Mesendoderm (in vitro differentiated cells): ENCODE measurements at regions not wholly inside any gene's neighbourhood (a gene's known extent, or its start where the extent isn't known, plus 50 kb on each side); places are given as distances from the start of the nearest gene placed in this dataset.

ENCODE experiments used
- DNase-seq: peaks from one replicate; pipeline ENCODE4 v3.0.0; 2013
- H2AK5ac ChIP-seq: 2 replicates; pipeline ENCODE4 v1.6.1; 2013; ENCODE audit warnings: low read length, inconsistent platforms
- H2BK120ac ChIP-seq: 2 replicates; pipeline ENCODE4 v1.6.1; 2013; ENCODE audit warnings: low read depth, mild to moderate bottlenecking, low read length, moderate library complexity, mixed read lengths
- H2BK15ac ChIP-seq: replicated peaks from 2 replicates; pipeline ENCODE4 v1.6.1; 2013; ENCODE audit warnings: low read depth, mild to moderate bottlenecking, moderate library complexity
- H2BK5ac ChIP-seq: 2 replicates; pipeline ENCODE4 v1.6.1; 2013; ENCODE audit warnings: low read length, inconsistent platforms
- H3K18ac ChIP-seq: 2 replicates; pipeline ENCODE4 v1.6.1; 2013; ENCODE audit warnings: mild to moderate bottlenecking, low read length, mixed read lengths
- H3K23ac ChIP-seq: one replicate; pipeline ENCODE4 v1.6.1; 2013; ENCODE audit warnings: low read length
- H3K27ac ChIP-seq: 2 replicates; pipeline ENCODE4 v1.5.1; 2013; ENCODE audit warnings: low read depth, mild to moderate bottlenecking, inconsistent platforms, low read length, moderate library complexity
- H3K27me3 ChIP-seq: 2 replicates; pipeline ENCODE4 v1.6.1; 2013; ENCODE audit warnings: low read length, control low read depth, mild to moderate bottlenecking, inconsistent platforms; ENCODE audit not compliant: insufficient read depth, poor library complexity
- H3K36me3 ChIP-seq: 2 replicates; pipeline ENCODE4 v1.6.1; 2013; ENCODE audit warnings: low read length, inconsistent platforms; ENCODE audit not compliant: control insufficient read depth, insufficient read depth
- H3K4ac ChIP-seq: one replicate; pipeline ENCODE4 v1.6.1; 2013; ENCODE audit warnings: low read depth, mild to moderate bottlenecking, low read length, moderate library complexity
- H3K4me1 ChIP-seq: 2 replicates; pipeline ENCODE4 v1.6.1; 2013; ENCODE audit warnings: low read depth, low read length, inconsistent platforms; ENCODE audit not compliant: control insufficient read depth
- H3K4me2 ChIP-seq: 2 replicates; pipeline ENCODE4 v1.6.1; 2013; ENCODE audit warnings: low read length
- H3K4me3 ChIP-seq: 2 replicates; pipeline ENCODE4 v1.5.1; 2013; ENCODE audit warnings: mild to moderate bottlenecking, low read length
- H3K56ac ChIP-seq: one replicate; pipeline ENCODE4 v1.6.1; 2013; ENCODE audit warnings: low read length
- H3K79me1 ChIP-seq: 2 replicates; pipeline ENCODE4 v1.6.1; 2013; ENCODE audit warnings: low read length, inconsistent platforms
- H3K79me2 ChIP-seq: 2 replicates; pipeline ENCODE4 v1.6.1; 2013; ENCODE audit warnings: mild to moderate bottlenecking, low read length; ENCODE audit not compliant: control insufficient read depth, insufficient read depth
- H3K9ac ChIP-seq: 2 replicates; pipeline ENCODE4 v1.6.1; 2013; ENCODE audit warnings: low read length, inconsistent platforms
- H4K5ac ChIP-seq: one replicate; pipeline ENCODE4 v1.6.1; 2013; ENCODE audit warnings: low read length
- H4K8ac ChIP-seq: one replicate; pipeline ENCODE4 v1.6.1; 2013; ENCODE audit warnings: low read depth, mild to moderate bottlenecking, control low read depth, low read length, moderate library complexity
- WGBS: extraction: QIAGEN DNeasy Blood & Tissue Kit; methylation state at CpG from one replicate; pipeline ENCODE4 v1.1.7; 2013; ENCODE audit warnings: low lambda C conversion rate, missing lambda C conversion rate; ENCODE audit not compliant: insufficient coverage; ENCODE audit errors: extremely low coverage; 5-methylcytosine and 5-hydroxymethylcytosine counted together

DNA sequence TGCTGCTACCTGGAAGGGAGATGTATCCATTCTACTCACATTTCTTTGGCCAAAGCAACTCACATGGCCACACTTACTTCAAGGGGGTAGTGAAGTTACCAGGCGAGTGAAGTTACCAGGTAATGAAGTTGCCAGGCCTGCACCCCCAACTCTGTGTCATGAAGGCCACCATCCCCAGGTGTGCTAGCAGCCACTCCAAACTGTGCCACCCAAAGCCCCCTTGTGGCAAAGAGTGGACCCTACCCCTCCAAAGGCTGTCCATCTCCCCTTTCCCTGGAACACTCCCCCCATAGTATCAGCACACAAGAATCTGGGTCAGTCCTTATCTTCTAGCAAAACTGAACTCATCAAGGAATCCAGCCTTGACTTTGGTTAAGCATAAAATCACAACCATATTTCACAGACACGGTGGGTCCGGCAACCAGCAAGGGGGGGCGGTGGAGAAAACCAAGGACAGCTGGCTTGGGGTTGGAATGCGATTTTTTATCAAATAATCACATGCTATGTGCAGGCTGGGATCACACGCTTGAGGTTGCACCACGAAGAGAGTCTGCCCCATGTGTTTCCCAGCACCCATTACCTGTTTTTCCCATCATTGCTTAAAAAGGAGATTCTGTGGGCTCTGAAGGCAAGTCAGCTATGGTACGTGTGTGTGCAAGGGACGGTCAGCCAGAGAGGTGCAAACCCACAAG, 60.9 kb downstream of the ZFP36L2 start:
- Histone ChIP-seq H3K9ac (no peak overlapping the region), H2AK5ac (no peak overlapping the region), H3K79me2 (no peaks in the 10 kb centered on the region), H3K27ac (no peak overlapping the region), H4K8ac (no peak overlapping the region), H3K56ac (no peak overlapping the region), H3K18ac (no peak overlapping the region), H4K5ac (no peak overlapping the region), H3K36me3 (no peaks in the 10 kb centered on the region), H2BK5ac (no peak overlapping the region), H3K27me3 (no peaks in the 10 kb centered on the region), H2BK15ac (no peak overlapping the region), H3K4me1 (no peaks in the 10 kb centered on the region), H3K4ac (no peak overlapping the region), H3K79me1 (no peaks in the 10 kb centered on the region), H3K23ac (no peak overlapping the region), H2BK120ac (no peak overlapping the region), H3K4me2 (no peak overlapping the region), H3K4me3 (no peak overlapping the region)
- WGBS: no CpG with 5 or more reads among the region's 9 CpGs
- no peak for DNase-seq

DNA sequence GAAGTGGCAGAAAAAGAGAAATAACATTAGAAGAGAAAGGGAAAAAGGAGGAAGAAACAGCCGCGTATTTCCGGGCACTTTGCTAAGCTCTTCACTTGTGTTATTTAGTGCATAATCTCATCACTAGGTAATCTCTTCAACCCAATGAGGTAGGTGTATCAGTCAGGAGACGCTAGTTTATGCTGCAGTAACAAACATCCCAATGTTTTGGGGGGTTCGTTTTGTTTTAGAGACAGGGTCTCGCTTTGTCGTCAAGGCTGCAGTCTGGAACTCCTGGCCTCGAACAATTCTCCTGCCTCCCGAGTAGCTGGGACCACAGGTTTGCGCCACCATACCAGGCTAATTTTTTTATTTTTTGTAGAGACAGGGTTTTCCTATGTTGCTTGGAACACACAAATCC, 61.7 kb downstream of the ZFP36L2 start:
- H3K18ac ChIP-seq: no peak overlapping the region

DNA sequence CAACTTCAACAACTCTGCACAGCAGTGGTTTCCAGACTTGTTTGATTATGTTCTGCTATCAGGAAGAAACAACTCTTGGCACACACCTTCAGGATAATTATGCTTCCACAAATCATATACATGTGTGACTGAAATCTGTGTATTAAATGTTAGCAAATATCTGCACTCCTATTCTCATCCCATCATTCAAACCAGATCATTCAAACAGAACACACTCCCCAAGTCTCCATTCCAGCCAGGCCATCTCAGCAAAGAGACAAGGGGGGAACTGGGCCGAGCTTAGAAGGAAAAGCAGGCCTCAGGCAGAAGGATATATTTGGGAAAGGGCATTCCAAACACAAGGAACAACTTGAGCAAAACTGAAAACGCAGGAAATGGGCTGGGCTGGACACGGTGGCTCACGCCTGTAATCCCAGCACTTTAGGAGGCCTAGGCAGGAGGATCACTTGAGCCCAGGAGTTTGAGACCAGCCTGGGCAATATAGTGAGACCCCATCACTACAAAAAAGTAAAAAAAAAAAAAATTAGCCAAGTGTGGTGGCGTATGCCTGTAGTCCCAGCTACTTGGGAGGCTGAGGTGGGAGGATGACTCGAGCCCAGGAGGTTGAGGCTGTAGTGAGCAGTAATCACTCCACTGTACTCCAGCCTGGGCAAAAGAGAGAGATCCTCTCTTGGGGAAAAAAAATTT, 62.7 kb downstream of the ZFP36L2 start:
- no peak overlapping the region for H3K4me2 ChIP-seq
- H3K23ac ChIP-seq: no peak overlapping the region
- no peaks in the 10 kb centered on the region for H3K79me1 ChIP-seq
- H3K79me2 ChIP-seq: no peaks in the 10 kb centered on the region
- no peak overlapping the region for H2BK15ac ChIP-seq
- H2AK5ac ChIP-seq: no peak overlapping the region
- H3K36me3 ChIP-seq: no peaks in the 10 kb centered on the region
- no peaks in the 10 kb centered on the region for H3K4me1 ChIP-seq
- H3K56ac ChIP-seq: no peak overlapping the region
- H3K4me3 ChIP-seq: no peak overlapping the region
- no peak overlapping the region for H3K27ac ChIP-seq
- H3K4ac ChIP-seq: no peak overlapping the region
- no CpG with 5 or more reads among the region's 6 CpGs for WGBS
- H2BK5ac ChIP-seq: no peak overlapping the region
- H3K9ac ChIP-seq: no peak overlapping the region
- no peak overlapping the region for H2BK120ac ChIP-seq
- DNase-seq: no peak
- H3K27me3 ChIP-seq: no peaks in the 10 kb centered on the region
- no peak overlapping the region for H4K8ac ChIP-seq
- no peak overlapping the region for H3K18ac ChIP-seq
- H4K5ac ChIP-seq: no peak overlapping the region

More for the DNA sequence above, 61.7 kb downstream of the ZFP36L2 start:
- Histone ChIP-seq H2AK5ac (no peak overlapping the region), H3K23ac (no peak overlapping the region), H2BK15ac (no peak overlapping the region), H3K4me2 (no peak overlapping the region), H2BK120ac (no peak overlapping the region), H4K8ac (no peak overlapping the region), H3K4me3 (no peak overlapping the region), H3K9ac (no peak overlapping the region), H3K79me2 (no peaks in the 10 kb centered on the region), H3K27me3 (no peaks in the 10 kb centered on the region), H3K4me1 (no peaks in the 10 kb centered on the region), H3K36me3 (no peaks in the 10 kb centered on the region), H4K5ac (no peak overlapping the region), H3K27ac (no peak overlapping the region), H3K79me1 (no peaks in the 10 kb centered on the region), H3K56ac (no peak overlapping the region), H3K4ac (no peak overlapping the region), H2BK5ac (no peak overlapping the region)
- no peak for DNase-seq
- no CpG with 5 or more reads among the region's 10 CpGs for WGBS

DNA sequence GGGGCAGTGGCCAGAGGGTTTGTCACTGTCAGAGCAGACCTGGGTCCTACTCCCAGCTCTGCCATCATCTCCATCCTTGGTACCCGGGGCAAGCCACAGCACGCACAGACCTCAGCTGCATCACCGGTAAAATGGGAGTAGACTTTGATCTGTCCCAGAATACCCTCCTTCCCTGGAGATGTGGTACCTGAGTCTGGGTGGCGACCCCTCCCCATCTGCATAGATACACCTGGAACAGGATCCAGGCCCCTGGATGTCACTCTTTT, 64.0 kb downstream of the ZFP36L2 start:
- Histone ChIP-seq H3K79me2 (no peaks in the 10 kb centered on the region), H3K23ac (no peak overlapping the region), H3K4me1 (no peaks in the 10 kb centered on the region), H3K4me3 (no peak overlapping the region), H3K18ac (no peak overlapping the region), H2AK5ac (no peak overlapping the region), H2BK5ac (no peak overlapping the region), H2BK15ac (no peak overlapping the region), H3K4ac (no peak overlapping the region), H3K27me3 (no peaks in the 10 kb centered on the region), H3K27ac (no peak overlapping the region), H3K79me1 (no peaks in the 10 kb centered on the region), H3K9ac (no peak overlapping the region), H2BK120ac (no peak overlapping the region), H4K8ac (no peak overlapping the region), H3K56ac (no peak overlapping the region), H3K36me3 (no peaks in the 10 kb centered on the region), H4K5ac (no peak overlapping the region), H3K4me2 (no peak overlapping the region)
- no peak for DNase-seq
- no CpG with 5 or more reads among the region's 4 CpGs for WGBS

DNA sequence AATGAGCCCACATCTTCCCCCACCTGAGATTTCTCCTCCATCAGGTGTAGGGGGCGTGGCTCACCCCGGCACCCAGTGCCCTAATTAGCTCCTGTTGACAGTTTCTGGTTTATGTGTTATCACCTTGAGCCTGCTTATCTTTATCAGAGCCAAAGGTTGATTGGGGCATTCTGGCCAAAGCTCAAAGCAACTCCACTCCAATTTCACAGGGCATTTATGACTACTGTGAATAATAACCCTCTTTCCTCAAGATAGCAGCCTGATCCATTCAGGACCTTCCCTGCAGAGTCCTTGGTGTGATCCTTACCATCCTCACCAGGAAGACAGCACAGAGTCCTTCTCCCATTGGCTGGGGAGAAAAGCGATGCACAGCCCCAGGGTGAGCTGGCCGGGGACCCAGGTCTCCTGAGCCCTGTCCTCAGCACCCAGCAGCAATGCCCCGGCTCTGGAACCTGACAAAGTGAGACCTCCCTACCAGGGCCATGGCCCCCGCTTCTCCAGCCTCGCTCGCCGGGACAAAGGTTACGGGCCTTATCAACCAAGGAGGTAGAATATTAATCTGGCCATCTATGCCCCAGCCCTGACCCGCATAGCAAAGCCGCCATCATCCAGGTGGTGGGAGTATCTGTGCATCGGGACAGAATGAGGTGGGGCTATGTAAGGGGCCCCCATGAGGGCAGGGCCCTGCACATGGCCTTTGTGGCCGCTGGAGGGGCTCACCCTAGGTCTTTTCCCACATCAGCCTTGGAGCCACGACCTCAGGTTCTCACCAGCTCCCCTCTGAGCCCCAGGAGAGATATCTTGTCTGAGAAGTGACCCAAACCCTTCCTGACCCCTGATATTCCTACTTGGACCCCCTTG, 64.5 kb downstream of the ZFP36L2 start:
- no peak overlapping the region for H2AK5ac ChIP-seq
- H3K36me3 ChIP-seq: no peaks in the 10 kb centered on the region
- H3K4ac ChIP-seq: no peak overlapping the region
- no peak overlapping the region for H3K23ac ChIP-seq
- H3K4me2 ChIP-seq: no peak overlapping the region
- no peak overlapping the region for H2BK15ac ChIP-seq
- no peak overlapping the region for H3K4me3 ChIP-seq
- H3K27ac ChIP-seq: no peak overlapping the region
- no peak overlapping the region for H3K56ac ChIP-seq
- DNase-seq: no peak
- WGBS: no CpG with 5 or more reads among the region's 15 CpGs
- H2BK120ac ChIP-seq: no peak overlapping the region
- no peaks in the 10 kb centered on the region for H3K4me1 ChIP-seq
- H2BK5ac ChIP-seq: no peak overlapping the region
- no peak overlapping the region for H3K9ac ChIP-seq
- H3K27me3 ChIP-seq: no peaks in the 10 kb centered on the region
- H4K5ac ChIP-seq: no peak overlapping the region
- H3K79me1 ChIP-seq: no peaks in the 10 kb centered on the region
- no peak overlapping the region for H3K18ac ChIP-seq
- no peaks in the 10 kb centered on the region for H3K79me2 ChIP-seq
- no peak overlapping the region for H4K8ac ChIP-seq
